Prostate gland (tissue), 2 donors: ENCODE measurements at regions not wholly inside any gene's neighbourhood (a gene's known extent, or its start where the extent isn't known, plus 50 kb on each side); places are given as distances from the start of the nearest gene placed in this dataset.

Experiments
- DNase-seq: peaks from one replicate; pipeline ENCODE4 v3.0.0-alpha.2; 2019; ENCODE audit warnings: low spot score
- H3K27ac ChIP-seq, 2 donors: fragments of 200-600 bp; sonication (generic); 2 replicates each; pipeline ENCODE4 v1.5.1; 2017 to 2019
- H3K27me3 ChIP-seq: fragments of 200-600 bp; sonication (generic); replicated peaks from 2 replicates; pipeline ENCODE4 v1.5.1; 2019; ENCODE audit not compliant: insufficient read depth
- H3K36me3 ChIP-seq, 2 donors: fragments of 200-600 bp; sonication (generic); 1 replicate in 1 of 2; 2 replicates in 1 of 2; pipeline versions ENCODE4 v1.5.1 to v1.8.1; 2017 to 2019
- H3K4me1 ChIP-seq: fragments of 200-600 bp; sonication (generic); replicated peaks from 2 replicates; pipeline ENCODE4 v1.5.1; 2019
- H3K4me3 ChIP-seq, 2 donors: fragments of 200-600 bp; sonication (generic); 2 replicates each; pipeline ENCODE4 v1.5.1; 2017 to 2019
- H3K9me3 ChIP-seq: fragments of 200-600 bp; sonication (generic); 2 replicates; pipeline ENCODE4 v1.5.1; 2017
- POLR2A ChIP-seq: fragments of 450-650 bp; IDR thresholded peaks from one replicate; pipeline ENCODE4 v1.6.1; 2016; ENCODE audit warnings: antibody characterized with exemption, mild to moderate bottlenecking
- POLR2AphosphoS5 ChIP-seq: sonication (generic); formaldehyde crosslinking; IDR thresholded peaks from one replicate; pipeline ENCODE4 v1.6.1; 2017; ENCODE audit warnings: antibody characterized with exemption
- WGBS: methylation state at CpG from one replicate; pipeline ENCODE4 v1.1.5; 2018; 5-methylcytosine and 5-hydroxymethylcytosine counted together
- intact Hi-C: fragments of 100-400 bp; cut with DNase I; formaldehyde crosslinking; loops from one replicate; pipeline ENCODE4 v1.14.2; 2022
- TF ChIP-seq, protein P1 (sequence below), 4 experiments: fragments of 200-600 bp in 2 of 4; fragments of 450-650 bp in 2 of 4; sonication (generic) in 2 of 4; IDR thresholded peaks; 1 replicate in 3 of 4; 2 replicates in 1 of 4; pipeline ENCODE4 v1.5.1; 2016 to 2019; ENCODE audit warnings: antibody characterized with exemption in 4 of 4, mild to moderate bottlenecking in 2 of 4, moderate library complexity in 2 of 4

DNA sequence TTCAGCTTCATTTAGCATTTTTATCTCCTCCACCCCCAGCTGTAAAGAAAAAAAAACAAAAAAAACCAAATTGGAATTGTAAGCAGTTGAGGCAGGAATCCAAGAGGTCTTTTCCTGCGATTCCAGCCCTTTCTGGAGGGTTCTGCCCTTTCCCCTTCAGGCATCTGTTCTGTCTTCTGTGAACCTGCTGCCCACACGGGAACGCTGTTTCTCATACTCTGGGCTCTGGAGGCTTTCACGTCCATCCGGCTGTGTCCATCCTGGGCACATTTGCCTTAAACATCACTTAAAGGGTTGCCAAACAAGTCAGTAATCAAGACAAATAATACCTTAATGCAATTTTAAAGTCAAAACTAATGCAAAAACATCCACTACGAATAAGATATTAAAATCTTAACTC is 302.8 kb upstream of the PITRM1 start:
- Histone ChIP-seq H3K9me3 (no peaks in the 10 kb centered on the region), H3K4me3 (no peak overlapping the region), H3K27ac (no peak overlapping the region), H3K27me3 (no peaks in the 10 kb centered on the region), H3K4me1 (peaks cover 13% of the 10 kb centered on the region), H3K36me3 (no peaks in the 10 kb centered on the region)
- DNase-seq = no peak
- TF ChIP-seq POLR2AphosphoS5 (no peak), POLR2A (no peak)
- TF ChIP-seq, protein P1, sequence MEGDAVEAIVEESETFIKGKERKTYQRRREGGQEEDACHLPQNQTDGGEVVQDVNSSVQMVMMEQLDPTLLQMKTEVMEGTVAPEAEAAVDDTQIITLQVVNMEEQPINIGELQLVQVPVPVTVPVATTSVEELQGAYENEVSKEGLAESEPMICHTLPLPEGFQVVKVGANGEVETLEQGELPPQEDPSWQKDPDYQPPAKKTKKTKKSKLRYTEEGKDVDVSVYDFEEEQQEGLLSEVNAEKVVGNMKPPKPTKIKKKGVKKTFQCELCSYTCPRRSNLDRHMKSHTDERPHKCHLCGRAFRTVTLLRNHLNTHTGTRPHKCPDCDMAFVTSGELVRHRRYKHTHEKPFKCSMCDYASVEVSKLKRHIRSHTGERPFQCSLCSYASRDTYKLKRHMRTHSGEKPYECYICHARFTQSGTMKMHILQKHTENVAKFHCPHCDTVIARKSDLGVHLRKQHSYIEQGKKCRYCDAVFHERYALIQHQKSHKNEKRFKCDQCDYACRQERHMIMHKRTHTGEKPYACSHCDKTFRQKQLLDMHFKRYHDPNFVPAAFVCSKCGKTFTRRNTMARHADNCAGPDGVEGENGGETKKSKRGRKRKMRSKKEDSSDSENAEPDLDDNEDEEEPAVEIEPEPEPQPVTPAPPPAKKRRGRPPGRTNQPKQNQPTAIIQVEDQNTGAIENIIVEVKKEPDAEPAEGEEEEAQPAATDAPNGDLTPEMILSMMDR (IDR thresholded peaks at IDR 0.05) = no peak
- 91% methylated on average over 6 of the region's 6 CpGs for WGBS
- intact Hi-C loops = no loop called here

DNA sequence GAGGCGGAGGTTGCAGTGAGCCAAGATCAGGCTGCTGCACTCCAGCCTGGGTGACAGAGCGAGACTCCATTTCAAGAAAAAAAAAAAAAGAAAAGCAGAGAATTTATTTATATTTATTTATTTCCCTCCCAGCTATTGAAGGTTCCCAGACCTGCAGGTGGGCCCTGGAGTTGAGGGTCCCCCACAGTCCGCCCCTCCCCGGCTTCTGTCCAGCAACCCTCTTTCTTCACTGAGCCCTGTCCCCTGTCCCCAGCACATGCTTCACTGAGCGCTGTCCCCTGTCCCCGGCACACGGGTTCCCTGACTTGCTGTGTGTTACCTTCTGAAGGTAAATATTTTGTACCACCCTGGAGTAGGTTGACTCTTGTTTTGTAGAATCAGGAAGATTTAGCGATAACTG is 301.7 kb upstream of the PITRM1 start:
- Histone ChIP-seq H3K9me3 (no peaks in the 10 kb centered on the region), H3K36me3 (no peaks in the 10 kb centered on the region), H3K4me3 (no peak overlapping the region), H3K4me1 (peaks cover 17% of the 10 kb centered on the region), H3K27ac (peak overlapping the region in 1 of 2 donors; percentile 88), H3K27me3 (no peaks in the 10 kb centered on the region)
- 95% methylated on average over 8 of the region's 8 CpGs for WGBS
- intact Hi-C loops = no loop called here
- no peak for TF ChIP-seq POLR2A
- TF ChIP-seq, protein P1 (IDR thresholded peaks at IDR 0.05) = no peak
- no peak for TF ChIP-seq POLR2AphosphoS5
- DNase-seq = no peak

DNA sequence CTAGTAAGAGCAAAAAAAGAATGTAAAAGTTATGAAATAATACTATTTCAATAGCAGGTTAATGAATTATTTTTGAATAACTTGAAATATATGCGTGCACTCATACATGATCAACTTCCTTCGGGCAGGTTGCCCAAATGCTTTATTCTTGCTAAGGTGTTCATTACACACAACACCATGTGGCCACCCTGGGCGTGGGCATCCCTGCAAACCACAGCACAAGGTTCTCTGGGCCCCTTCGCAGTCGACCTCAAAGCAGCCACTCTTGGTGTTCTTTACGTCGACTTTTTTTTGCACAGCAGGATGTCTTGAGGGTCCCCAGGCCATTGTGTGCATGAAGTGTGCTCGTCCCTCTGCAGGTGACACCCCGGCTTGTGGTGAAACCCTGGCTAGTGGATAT is 300.7 kb upstream of the PITRM1 start:
- H3K27ac ChIP-seq = peak overlapping the region; percentile 84 to 88
- TF ChIP-seq, protein P1 (IDR thresholded peaks at IDR 0.05) = no peak
- TF ChIP-seq POLR2AphosphoS5 (no peak), POLR2A (no peak)
- intact Hi-C loops = no loop called here
- peaks cover 18% of the 10 kb centered on the region for H3K4me1 ChIP-seq
- H3K4me3 ChIP-seq = no peak overlapping the region
- H3K9me3 ChIP-seq = no peaks in the 10 kb centered on the region
- WGBS = 90% methylated on average over 9 of the region's 9 CpGs
- no peak for DNase-seq
- H3K27me3 ChIP-seq = no peaks in the 10 kb centered on the region
- H3K36me3 ChIP-seq = no peaks in the 10 kb centered on the region

DNA sequence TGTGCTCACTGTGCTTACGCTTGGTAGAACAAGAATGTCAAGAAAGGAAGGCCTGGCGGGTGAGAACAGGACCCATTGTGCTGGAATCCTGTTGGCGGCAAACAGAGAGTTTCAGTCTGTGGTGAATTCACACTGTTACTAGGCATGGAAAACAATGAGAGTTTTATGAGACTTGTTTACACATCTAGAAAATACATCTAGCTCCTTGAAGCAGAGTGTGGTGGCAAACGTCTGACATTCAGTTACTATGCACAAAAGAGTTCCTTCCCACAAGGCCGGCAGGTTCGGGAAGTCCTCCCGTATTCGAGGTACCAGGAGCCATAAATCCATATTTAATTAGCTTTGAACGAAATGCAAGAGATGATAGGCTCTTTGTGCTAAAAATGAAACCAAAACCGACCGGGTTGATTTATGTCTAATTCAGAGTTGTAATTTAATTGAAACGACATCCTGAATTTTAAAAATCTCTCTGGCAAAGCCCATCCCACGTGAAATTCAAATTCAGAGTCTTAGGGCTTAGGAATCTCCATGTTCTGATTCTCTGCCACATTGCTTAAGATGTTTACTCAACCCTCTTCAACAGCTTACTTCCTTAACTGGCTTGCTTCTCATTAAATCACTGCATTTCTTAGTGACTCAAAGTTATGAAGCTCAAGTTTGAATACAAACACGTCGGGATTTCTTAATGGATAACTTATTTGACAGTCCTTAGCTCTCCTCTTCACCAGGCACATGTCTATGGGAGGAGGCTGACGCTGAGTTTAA is 299.9 kb upstream of the PITRM1 start:
- peak overlapping the region; percentile 84 to 88 for H3K27ac ChIP-seq

More for the DNA sequence above, 299.9 kb upstream of the PITRM1 start:
- Histone ChIP-seq H3K9me3 (no peaks in the 10 kb centered on the region), H3K4me1 (peaks cover 22% of the 10 kb centered on the region), H3K4me3 (peak overlapping the region; percentile 4 to 9), H3K36me3 (no peaks in the 10 kb centered on the region), H3K27me3 (no peaks in the 10 kb centered on the region)
- whole genome bisulfite sequencing = 5% methylated on average over 16 of the region's 16 CpGs
- peak; percentile 81 for TF ChIP-seq POLR2AphosphoS5
- TF ChIP-seq, protein P1 (IDR thresholded peaks at IDR 0.05) = no peak
- no peak for TF ChIP-seq POLR2A
- intact Hi-C loops = no loop called here
- peak; percentile 83 for DNase-seq
